Spleen (tissue), 11 donors: ENCODE measurements at regions not wholly inside any gene's neighbourhood (a gene's known extent, or its start where the extent isn't known, plus 50 kb on each side); places are given as distances from the start of the nearest gene placed in this dataset.
"Not testable (repeated sequence)": the region's sequence is repeated elsewhere in the genome, so short reads cannot be mapped to it uniquely, and the experiment has no call there.

Experiments
- DNase-seq: peaks from one replicate; pipeline ENCODE4 v3.0.0-alpha.2; 2020
- H3K27ac ChIP-seq, 8 donors: fragments of 200-600 bp; sonication (generic) in 7 of 8; 1 replicate in 4 of 8; 2 replicates in 4 of 8; pipeline versions ENCODE4 v1.5.0 to v1.8.0; 2016 to 2021; ENCODE audit warnings: inconsistent platforms in 4 of 8, mild to moderate bottlenecking in 4 of 8, moderate library complexity in 1 of 8
- H3K27me3 ChIP-seq, 7 donors: fragments of 200-600 bp; sonication (generic) in 6 of 7; replicated peaks in 1 of 7; 1 replicate in 4 of 7; 2 replicates in 3 of 7; pipeline versions ENCODE4 v1.5.0 to v1.8.0; 2016 to 2021; ENCODE audit warnings: inconsistent platforms in 3 of 7, mild to moderate bottlenecking in 1 of 7
- H3K36me3 ChIP-seq, 6 donors: fragments of 200-600 bp; sonication (generic) in 5 of 6; 1 replicate in 4 of 6; 2 replicates in 2 of 6; pipeline versions ENCODE4 v1.5.0 to v1.8.0; 2016 to 2021; ENCODE audit warnings: inconsistent platforms in 2 of 6
- H3K4me1 ChIP-seq, 6 donors: fragments of 200-600 bp; sonication (generic) in 5 of 6; 1 replicate in 3 of 6; 2 replicates in 3 of 6; pipeline versions ENCODE4 v1.5.0 to v1.8.0; 2016 to 2021; ENCODE audit warnings: inconsistent platforms in 3 of 6
- H3K4me3 ChIP-seq, 8 donors: fragments of 200-600 bp; sonication (generic) in 7 of 8; 1 replicate in 4 of 8; 2 replicates in 4 of 8; pipeline versions ENCODE4 v1.5.0 to v1.8.0; 2016 to 2021; ENCODE audit warnings: inconsistent platforms in 4 of 8, mild to moderate bottlenecking in 4 of 8, moderate library complexity in 2 of 8
- H3K9me3 ChIP-seq, 8 donors: fragments of 200-600 bp; sonication (generic) in 7 of 8; 1 replicate in 4 of 8; 2 replicates in 4 of 8; pipeline versions ENCODE4 v1.5.0 to v1.8.0; 2016 to 2021; ENCODE audit warnings: inconsistent platforms in 4 of 8
- CTCF ChIP-seq, 11 experiments: fragments of 200-600 bp in 7 of 11; fragments of 450-650 bp in 4 of 11; sonication (generic) in 4 of 11; IDR thresholded peaks in 8 of 11; conservative IDR thresholded peaks in 3 of 11; 1 replicate in 7 of 11; 2 replicates in 4 of 11; pipeline versions ENCODE4 v1.4.0 to v1.8.0; 2016 to 2021; ENCODE audit warnings: antibody characterized with exemption in 11 of 11, inconsistent platforms in 4 of 11, mild to moderate bottlenecking in 1 of 11
- POLR2A ChIP-seq, 3 donors: fragments of 450-650 bp; IDR thresholded peaks; one replicate each; pipeline ENCODE4 v1.5.1; 2017; ENCODE audit warnings: antibody characterized with exemption in 3 of 3, mild to moderate bottlenecking in 1 of 3
- POLR2AphosphoS5 ChIP-seq, 3 donors: sonication (generic); formaldehyde crosslinking; IDR thresholded peaks; one replicate each; pipeline ENCODE4 v1.5.1; 2017; ENCODE audit warnings: antibody characterized with exemption in 3 of 3
- WGBS, 5 donors: extraction: QIAGEN DNeasy Blood & Tissue Kit in 3 of 5; methylation state at CpG; one replicate each; pipeline versions ENCODE4 v1.1.5 to v1.1.7; 2013 to 2018; 5-methylcytosine and 5-hydroxymethylcytosine counted together
- intact Hi-C: fragments of 100-400 bp; cut with DNase I; formaldehyde crosslinking; loops from one replicate; pipeline ENCODE4 v1.15.0; 2023; ENCODE audit warnings: low total_unique reads
- donor health status: healthy with polysubstance abuse.
- donor health status: DM: no; HTN: no; CAD: no; lungs with moderate emphysema.
- donor health status: DM: no; HTN: no; CAD: no.
- donor health status: Bipolar disorder and iron deficiency.
- donor health status: healthy.
- donor health status: DM: no; HTN: no; CAD: no.
- donor health status: DM: yes; HTN: yes; CAD: no.

- no peak for DNase-seq
- intact Hi-C loops: no loop called here
- H3K27ac ChIP-seq: peak overlapping the region in 4 of 8 donors; percentile 28 to 80 (median 62)
- H3K4me1 ChIP-seq: peaks cover 0 to 75% (median 37%) of the 10 kb centered on the region in 6 donors
- no peaks in the 10 kb centered on the region for H3K27me3 ChIP-seq
- peaks cover 0 to 17% (median 14%) of the 10 kb centered on the region in 8 donors for H3K9me3 ChIP-seq
- H3K4me3 ChIP-seq: no peak overlapping the region
- TF ChIP-seq CTCF (IDR thresholded peaks at IDR 0.05 in 8 of 11, conservative IDR thresholded peaks at IDR 0.05 in 3 of 11): no peak
- no peak for TF ChIP-seq POLR2AphosphoS5 (IDR thresholded peaks at IDR 0.05)
- no peak for TF ChIP-seq POLR2A (IDR thresholded peaks at IDR 0.05)
- 65 to 80% (median 70%) methylated on average over 2 of the region's 2 CpGs for WGBS, 5 donors
- H3K36me3 ChIP-seq: peaks cover 0 to 7% (median 0%) of the 10 kb centered on the region in 6 donors
Observed at GRCh38 chr6:144665932-144666450, 380.9 kb downstream of the UTRN start.

GRCh38 chr6:144666781-144667180 lies 381.6 kb downstream of the UTRN start:
- intact Hi-C loops: no loop called here
- peak overlapping the region in 4 of 8 donors; percentile 28 to 80 (median 62) for H3K27ac ChIP-seq
- H3K4me1 ChIP-seq: peaks cover 0 to 67% (median 37%) of the 10 kb centered on the region in 6 donors
- peak overlapping the region in 1 of 8 donors; percentile 3 for H3K4me3 ChIP-seq
- WGBS, 5 donors: 58 to 85% (median 73%) methylated on average over 6 of the region's 6 CpGs
- DNase-seq: no peak
- H3K27me3 ChIP-seq: no peaks in the 10 kb centered on the region
- peaks cover 0 to 25% (median 22%) of the 10 kb centered on the region in 8 donors for H3K9me3 ChIP-seq
- H3K36me3 ChIP-seq: peaks cover 0 to 7% (median 0%) of the 10 kb centered on the region in 6 donors
- TF ChIP-seq CTCF (IDR thresholded peaks at IDR 0.05 in 8 of 11, conservative IDR thresholded peaks at IDR 0.05 in 3 of 11) (no peak), POLR2AphosphoS5 (IDR thresholded peaks at IDR 0.05) (no peak), POLR2A (IDR thresholded peaks at IDR 0.05) (no peak)

GRCh38 chr6:144667532-144668503 lies 382.7 kb downstream of the UTRN start:
- 56 to 71% (median 60%) methylated on average over 4 of the region's 4 CpGs for WGBS, 5 donors
- intact Hi-C loops: no loop called here
- peak overlapping the region in 1 of 8 donors; percentile 3 for H3K4me3 ChIP-seq
- H3K27ac ChIP-seq: peak overlapping the region in 4 of 8 donors; percentile 28 to 80 (median 62)
- H3K9me3 ChIP-seq: peaks cover 0 to 35% (median 32%) of the 10 kb centered on the region in 8 donors
- peaks cover 0 to 7% (median 0%) of the 10 kb centered on the region in 6 donors for H3K36me3 ChIP-seq
- H3K4me1 ChIP-seq: peaks cover 0 to 69% (median 40%) of the 10 kb centered on the region in 6 donors
- no peaks in the 10 kb centered on the region for H3K27me3 ChIP-seq
- no peak for DNase-seq
- no peak for TF ChIP-seq POLR2AphosphoS5 (IDR thresholded peaks at IDR 0.05)
- TF ChIP-seq POLR2A (IDR thresholded peaks at IDR 0.05): no peak

GRCh38 chr6:144670259-144670658 lies 385.1 kb downstream of the UTRN start:
- H3K27me3 ChIP-seq, intact Hi-C loops, H3K4me3 ChIP-seq, DNase-seq, H3K27ac ChIP-seq: not testable (repeated sequence)
- Histone ChIP-seq H3K9me3 (peaks cover 0 to 59% (median 55%) of the 10 kb centered on the region in 8 donors), H3K4me1 (peaks cover 0 to 52% (median 31%) of the 10 kb centered on the region in 6 donors), H3K36me3 (peaks cover 0 to 14% (median 0%) of the 10 kb centered on the region in 6 donors)
- WGBS, 5 donors: 85 to 97% (median 94%) methylated on average over 1 of the region's 1 CpG

GRCh38 chr6:144673807-144674206 lies 388.7 kb downstream of the UTRN start:
- Histone ChIP-seq H3K27ac (no peak overlapping the region), H3K4me3 (no peak overlapping the region), H3K9me3 (peaks cover 0 to 73% (median 63%) of the 10 kb centered on the region in 8 donors), H3K36me3 (peaks cover 0 to 28% (median 2%) of the 10 kb centered on the region in 6 donors), H3K4me1 (peaks cover 0 to 42% (median 12%) of the 10 kb centered on the region in 6 donors), H3K27me3 (no peaks in the 10 kb centered on the region)
- TF ChIP-seq CTCF (IDR thresholded peaks at IDR 0.05 in 8 of 11, conservative IDR thresholded peaks at IDR 0.05 in 3 of 11): no peak
- no peak for TF ChIP-seq POLR2A (IDR thresholded peaks at IDR 0.05)
- no peak for TF ChIP-seq POLR2AphosphoS5 (IDR thresholded peaks at IDR 0.05)
- WGBS, 5 donors: 80 to 96% (median 94%) methylated on average over 3 of the region's 3 CpGs
- intact Hi-C loops: no loop called here
- no peak for DNase-seq
